ENCODE measurements at regions not wholly inside any gene's neighbourhood (a gene's known extent, or its start where the extent isn't known, plus 50 kb on each side); places are given as distances from the start of the nearest gene placed in this dataset.
A peak's percentile ranks its signal among the peaks of the same experiment; 100 is the strongest.
"Not testable (repeated sequence)": the region's sequence is repeated elsewhere in the genome, so short reads cannot be mapped to it uniquely, and the experiment has no call there.

- intact Hi-C loops (cut with DNase I; ENCODE audit: low total_unique reads), result no loop called here
- no peaks in the 10 kb centered on the region for H3K27me3 ChIP-seq
- no peak overlapping the region for H3K4me3 ChIP-seq
Measured at GRCh38 chr3:137134431-137134830, 176.6 kb downstream of the IL20RB start.

GRCh38 chr3:137148406-137148805 lies 190.6 kb downstream of the IL20RB start:
- H3K36me3 ChIP-seq, result no peaks in the 10 kb centered on the region
- no peaks in the 10 kb centered on the region for H3K27me3 ChIP-seq
- TF ChIP-seq POLR2AphosphoS5 (IDR thresholded peaks at IDR 0.05) (no peak), POLR2A (IDR thresholded peaks at IDR 0.05) (no peak), CTCF (IDR thresholded peaks at IDR 0.05) (no peak)
- no peaks in the 10 kb centered on the region for H3K9me3 ChIP-seq
- H3K27ac ChIP-seq, result no peak overlapping the region
- intact Hi-C loops (cut with DNase I; ENCODE audit: low total_unique reads), result no loop called here
- DNase-seq (ENCODE audit: low spot score in 2 of 2), result no peak
- H3K4me3 ChIP-seq, result no peak overlapping the region
- H3K4me1 ChIP-seq, result no peaks in the 10 kb centered on the region

More at GRCh38 chr3:137134431-137134830, 176.6 kb downstream of the IL20RB start:
- Histone ChIP-seq H3K9me3 (no peaks in the 10 kb centered on the region), H3K4me1 (no peaks in the 10 kb centered on the region), H3K36me3 (no peaks in the 10 kb centered on the region), H3K27ac (no peak overlapping the region)
- DNase-seq (ENCODE audit: low spot score in 2 of 2), result no peak
- TF ChIP-seq CTCF (IDR thresholded peaks at IDR 0.05) (no peak), POLR2AphosphoS5 (IDR thresholded peaks at IDR 0.05) (no peak), POLR2A (IDR thresholded peaks at IDR 0.05) (no peak)

- Histone ChIP-seq H3K9me3 (no peaks in the 10 kb centered on the region), H3K4me1 (no peaks in the 10 kb centered on the region), H3K27me3 (no peaks in the 10 kb centered on the region), H3K36me3 (no peaks in the 10 kb centered on the region), H3K4me3 (no peak overlapping the region), H3K27ac (no peak overlapping the region)
- DNase-seq (ENCODE audit: low spot score in 2 of 2), result no peak
- intact Hi-C loops (cut with DNase I; ENCODE audit: low total_unique reads), result no loop called here
- TF ChIP-seq POLR2AphosphoS5 (IDR thresholded peaks at IDR 0.05) (no peak), POLR2A (IDR thresholded peaks at IDR 0.05) (no peak), CTCF (IDR thresholded peaks at IDR 0.05) (no peak)
Measured at GRCh38 chr3:137148917-137149316, 191.1 kb downstream of the IL20RB start.

GRCh38 chr3:137150825-137151224 lies 193.0 kb downstream of the IL20RB start:
- TF ChIP-seq CTCF (IDR thresholded peaks at IDR 0.05) (no peak), POLR2A (IDR thresholded peaks at IDR 0.05) (no peak), POLR2AphosphoS5 (IDR thresholded peaks at IDR 0.05) (no peak)
- intact Hi-C loops (cut with DNase I; ENCODE audit: low total_unique reads), result no loop called here
- DNase-seq (ENCODE audit: low spot score in 2 of 2), result no peak
- H3K27ac ChIP-seq, result no peak overlapping the region
- no peaks in the 10 kb centered on the region for H3K9me3 ChIP-seq
- H3K27me3 ChIP-seq, result no peaks in the 10 kb centered on the region
- H3K4me1 ChIP-seq, result no peaks in the 10 kb centered on the region
- no peaks in the 10 kb centered on the region for H3K36me3 ChIP-seq
- no peak overlapping the region for H3K4me3 ChIP-seq

- H3K36me3 ChIP-seq; H3K9me3 ChIP-seq; H3K27ac ChIP-seq; H3K4me3 ChIP-seq; intact Hi-C loops (cut with DNase I; ENCODE audit: low total_unique reads); DNase-seq (ENCODE audit: low spot score in 2 of 2); H3K4me1 ChIP-seq; H3K27me3 ChIP-seq: not testable (repeated sequence)
Measured at GRCh38 chr3:137153046-137153445, 195.3 kb downstream of the IL20RB start.

- Histone ChIP-seq H3K9me3 (no peaks in the 10 kb centered on the region), H3K4me1 (no peaks in the 10 kb centered on the region), H3K4me3 (no peak overlapping the region), H3K27me3 (no peaks in the 10 kb centered on the region), H3K27ac (peak overlapping the region; percentile 1 to 21), H3K36me3 (no peaks in the 10 kb centered on the region)
- intact Hi-C loops (cut with DNase I; ENCODE audit: low total_unique reads), result no loop called here
- DNase-seq (ENCODE audit: low spot score in 2 of 2), result no peak
- no peak for TF ChIP-seq POLR2A (IDR thresholded peaks at IDR 0.05)
- no peak for TF ChIP-seq POLR2AphosphoS5 (IDR thresholded peaks at IDR 0.05)
- TF ChIP-seq CTCF (IDR thresholded peaks at IDR 0.05), result no peak
Measured at GRCh38 chr3:137163241-137163871, 205.6 kb downstream of the IL20RB start.
